GM18867 (cell line): ENCODE measurements at regions not wholly inside any gene's neighbourhood (a gene's known extent, or its start where the extent isn't known, plus 50 kb on each side); places are given as distances from the start of the nearest gene placed in this dataset.

Source experiments
- ATAC-seq: cut with Tn5 transposase; IDR thresholded peaks from one replicate; pipeline ENCODE4 v1.9.1; 2021; ENCODE audit warnings: mild to moderate bottlenecking, moderate library complexity; ENCODE audit not compliant: unreplicated experiment

DNA sequence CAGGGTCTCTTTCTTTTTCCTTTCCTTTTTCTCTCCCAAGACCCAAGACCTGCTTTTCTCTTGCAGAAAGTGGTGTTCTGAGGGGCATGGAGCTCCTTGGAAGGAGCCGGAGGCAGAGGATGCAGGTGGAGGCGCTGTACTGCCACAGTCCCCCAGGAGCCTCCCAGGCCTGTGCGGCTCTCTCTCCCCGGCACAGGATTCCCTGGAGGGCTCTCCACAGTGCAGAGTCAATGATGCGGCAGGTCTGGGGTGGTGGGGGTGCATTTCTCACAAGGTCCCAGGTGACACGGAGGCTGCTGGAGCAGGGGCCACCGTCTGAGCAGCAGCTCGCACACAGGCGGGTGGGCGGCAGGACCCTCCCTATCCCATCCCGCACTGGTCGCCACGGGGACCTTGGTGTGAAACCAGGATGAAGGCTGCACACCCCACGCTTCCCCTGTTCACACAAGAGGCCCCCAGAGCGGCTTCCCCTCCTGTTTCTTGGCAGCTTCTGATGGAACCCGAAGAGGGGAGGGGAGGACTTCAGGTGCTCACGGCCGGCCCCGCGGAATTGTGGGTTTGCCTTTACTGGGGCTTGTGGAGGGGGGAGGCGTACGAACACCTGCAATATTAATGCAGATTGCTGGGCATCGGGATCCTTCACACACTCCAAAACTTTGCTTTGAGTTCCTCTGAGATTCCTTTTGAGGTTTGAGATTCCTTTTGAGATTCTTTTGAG, 186.9 kb downstream of the ENGASE start:
- ATAC-seq, result no peak

DNA sequence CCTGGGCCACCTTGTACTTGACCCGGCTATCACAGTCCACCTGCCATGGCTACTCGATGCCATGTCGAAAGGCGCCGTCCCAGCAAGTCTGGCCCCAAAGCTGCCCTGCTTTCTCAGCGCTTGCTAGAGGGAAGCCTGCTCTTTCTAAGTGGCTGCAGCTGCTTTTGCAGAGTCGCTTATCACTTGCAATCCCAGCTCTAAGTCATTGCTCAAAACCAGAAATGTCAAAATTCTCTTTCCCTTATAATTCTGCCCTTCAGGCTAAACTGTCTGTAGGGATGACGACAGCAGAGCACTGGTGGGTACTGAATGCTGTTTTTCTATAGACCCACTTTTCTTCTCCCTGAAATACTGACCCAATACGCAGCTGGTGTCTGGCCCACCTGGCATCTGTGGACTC, 184.2 kb downstream of the ENGASE start:
- no peak for ATAC-seq

DNA sequence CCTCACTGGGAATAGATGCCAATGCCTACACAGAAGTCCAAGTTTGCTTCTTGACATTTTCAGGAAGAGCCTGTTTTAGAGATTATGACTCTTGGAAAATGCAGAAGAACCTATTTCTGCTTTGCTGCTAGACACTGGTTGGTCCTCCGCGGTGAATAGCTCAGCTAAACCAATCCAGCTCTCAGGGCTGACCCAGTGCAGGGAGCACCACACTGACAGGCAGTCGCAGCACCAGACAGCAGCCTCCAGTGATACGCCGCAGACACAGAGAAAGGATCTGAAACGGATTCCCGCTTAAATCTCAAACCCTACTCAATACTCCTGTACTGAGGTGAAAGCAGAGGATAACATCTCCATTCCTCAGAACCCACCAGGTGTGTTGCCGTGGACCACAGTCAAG, 183.4 kb downstream of the ENGASE start:
- no peak for ATAC-seq

DNA sequence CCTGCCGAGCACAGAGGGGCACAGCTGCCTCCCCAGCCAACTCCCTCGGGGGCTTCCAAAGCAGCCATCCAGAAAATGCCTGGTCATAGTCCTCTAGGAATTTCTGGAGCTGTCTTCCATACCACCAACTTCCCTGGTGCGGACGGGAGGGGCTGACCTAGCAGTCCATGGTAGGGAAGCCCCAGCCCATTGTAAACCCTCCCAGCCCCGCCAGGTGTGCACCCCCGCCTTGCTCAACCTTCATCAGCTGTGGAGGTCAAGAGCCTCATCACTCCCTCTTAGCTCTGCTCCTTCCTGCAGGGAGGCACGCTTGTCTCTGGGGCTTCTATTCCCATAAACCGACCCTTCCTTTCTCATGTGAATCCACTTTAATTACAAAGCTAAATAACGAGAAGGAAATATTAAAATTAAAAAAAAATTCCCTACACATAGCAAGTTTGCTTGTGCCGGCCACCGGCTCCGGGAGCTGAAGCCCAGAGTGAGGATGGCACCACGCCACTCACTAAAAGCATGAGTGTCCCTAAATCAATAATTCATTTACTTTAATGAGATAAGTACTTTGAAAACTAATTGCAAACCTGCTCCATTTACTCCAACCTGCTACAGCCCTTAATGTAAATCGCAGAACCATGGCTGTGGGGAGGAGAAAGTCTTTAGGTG, 181.4 kb downstream of the ENGASE start:
- ATAC-seq, result no peak

DNA sequence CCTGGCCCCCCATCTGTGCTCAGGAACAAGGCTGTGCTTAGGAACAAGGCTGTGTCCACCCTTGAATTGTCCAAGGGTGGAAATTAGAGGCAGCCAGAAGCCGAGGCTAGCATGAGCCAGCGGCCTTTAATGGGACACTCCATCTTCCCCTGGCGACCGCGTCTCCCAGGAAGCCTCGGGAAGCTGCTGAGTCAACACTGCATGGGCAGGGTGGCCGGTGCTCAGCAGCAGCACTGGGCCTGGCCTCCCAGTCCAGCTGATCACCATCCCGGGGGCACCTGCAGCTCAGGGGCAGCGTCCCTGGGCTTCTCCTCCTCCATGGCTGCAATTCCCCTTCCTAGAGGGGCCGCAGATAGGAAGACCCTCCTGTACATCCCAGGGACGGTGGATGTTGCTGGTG, 180.8 kb downstream of the ENGASE start:
- no peak for ATAC-seq

DNA sequence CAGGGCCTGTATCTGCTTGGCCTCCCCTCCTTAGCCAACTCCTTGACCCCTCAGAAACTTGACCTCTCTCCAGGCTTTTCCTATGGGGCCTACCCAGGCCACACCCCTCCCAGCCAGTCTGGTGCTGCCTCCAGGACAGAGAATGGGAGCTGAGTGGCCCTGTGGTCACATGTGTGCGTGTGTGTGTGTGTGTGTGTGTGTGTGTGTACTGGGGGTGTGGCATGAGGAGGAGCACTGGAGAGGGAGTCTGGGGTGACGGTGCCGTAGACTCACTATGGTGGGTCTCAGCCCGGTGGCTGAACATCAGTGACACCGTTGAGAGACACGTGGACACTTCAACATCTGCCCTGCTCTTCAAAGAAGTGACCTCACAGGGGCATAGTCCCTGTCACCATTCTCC, 180.4 kb downstream of the ENGASE start:
- no peak for ATAC-seq

DNA sequence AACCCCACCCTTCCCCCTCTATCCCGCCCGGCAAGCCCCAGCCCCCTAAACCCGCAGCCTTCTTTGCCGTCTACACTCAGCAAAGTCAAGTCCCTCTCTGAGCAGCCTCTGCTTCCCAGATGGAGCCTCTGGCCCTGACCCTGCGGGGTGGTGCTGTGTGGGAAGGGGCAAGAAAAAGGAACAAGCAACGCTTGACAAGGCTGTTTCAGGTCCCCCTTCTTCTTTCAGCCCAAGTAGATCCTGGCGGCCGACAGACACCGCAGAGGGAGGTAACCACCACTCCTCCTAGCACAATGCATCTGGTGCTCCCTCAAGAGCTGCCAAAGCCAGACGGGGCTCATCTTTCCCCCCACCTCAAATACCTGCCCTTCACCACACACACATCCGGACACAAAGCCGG, 178.3 kb downstream of the ENGASE start:
- ATAC-seq, result no peak

DNA sequence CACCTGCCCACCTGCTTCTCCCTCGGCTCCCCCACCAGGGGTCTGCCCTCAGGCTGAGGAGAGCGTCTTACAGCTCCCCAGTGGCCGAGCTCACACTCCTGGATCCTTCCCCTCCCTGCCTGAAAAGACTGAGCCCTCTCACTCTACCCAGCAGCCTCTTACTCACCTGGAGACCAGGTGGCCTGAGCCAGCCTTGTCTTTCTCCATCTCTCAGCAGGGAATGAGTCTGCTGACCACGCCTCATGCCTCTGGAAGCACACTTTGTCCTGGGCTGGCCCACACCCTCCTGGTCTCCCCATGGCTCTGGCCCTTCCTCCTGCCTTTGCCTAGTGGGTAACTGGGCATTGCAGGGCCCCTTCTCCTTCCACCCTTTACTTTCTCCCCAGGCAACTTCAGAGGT, 177.2 kb downstream of the ENGASE start:
- no peak for ATAC-seq

DNA sequence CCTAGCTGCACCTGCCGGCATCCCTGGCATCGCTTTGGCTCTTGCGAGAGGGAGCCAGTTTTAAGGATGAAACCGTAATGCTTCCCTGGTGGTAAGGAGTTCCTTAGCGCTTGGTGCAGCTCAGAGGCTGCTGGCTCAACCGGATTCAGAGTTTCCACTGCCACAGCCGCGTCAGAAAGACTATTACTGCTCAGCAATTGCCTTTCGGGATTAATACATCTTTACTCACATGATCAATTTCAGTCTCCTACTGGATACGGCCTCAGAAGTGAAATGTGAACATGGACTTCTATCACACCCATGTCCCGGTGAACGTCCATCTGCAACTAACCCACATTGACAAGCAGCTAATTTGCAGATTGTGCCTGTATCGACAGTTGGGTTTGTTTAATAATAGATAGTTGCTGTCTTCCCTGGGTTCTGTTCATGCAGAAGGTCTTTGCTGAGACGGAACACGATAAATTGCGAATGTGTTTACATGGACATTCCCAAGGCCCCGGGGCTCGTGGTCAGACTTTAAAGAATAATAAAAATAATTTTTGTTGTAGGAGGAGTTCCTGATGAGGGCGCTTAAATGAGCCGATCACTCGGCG, 175.4 kb downstream of the ENGASE start:
- ATAC-seq, result no peak

DNA sequence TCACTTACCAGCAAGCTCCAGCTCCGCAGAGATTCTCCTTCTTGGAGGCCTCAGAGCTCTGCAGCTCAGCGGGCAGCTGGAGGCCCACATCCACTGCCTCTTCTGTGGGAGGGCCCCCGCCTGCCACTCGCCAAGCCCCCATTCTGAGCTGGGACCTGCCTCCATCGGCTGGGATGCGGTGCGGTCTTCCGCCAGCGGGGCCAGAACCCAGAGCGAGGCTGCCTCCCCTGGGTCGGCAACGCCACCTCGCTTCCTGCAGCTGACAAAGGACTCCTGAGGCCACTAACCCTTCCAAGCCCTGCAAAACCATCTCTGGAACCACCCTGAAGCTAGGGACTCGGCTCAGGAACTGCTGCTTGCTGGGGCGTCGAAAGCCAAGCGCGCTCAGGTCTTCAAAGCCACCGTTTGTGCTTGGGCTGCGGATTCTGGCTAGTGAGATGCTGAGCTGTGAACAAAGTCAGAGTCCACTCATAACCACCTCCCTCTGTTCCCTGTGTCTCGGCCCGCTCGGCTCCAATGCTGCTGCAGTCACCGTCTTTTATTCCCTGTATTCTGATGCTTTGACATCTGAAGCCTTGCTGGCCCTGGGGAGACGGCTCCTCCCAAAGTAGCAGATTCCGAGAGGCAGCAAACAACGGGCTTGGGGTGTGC, 174.3 kb downstream of the ENGASE start:
- no peak for ATAC-seq

DNA sequence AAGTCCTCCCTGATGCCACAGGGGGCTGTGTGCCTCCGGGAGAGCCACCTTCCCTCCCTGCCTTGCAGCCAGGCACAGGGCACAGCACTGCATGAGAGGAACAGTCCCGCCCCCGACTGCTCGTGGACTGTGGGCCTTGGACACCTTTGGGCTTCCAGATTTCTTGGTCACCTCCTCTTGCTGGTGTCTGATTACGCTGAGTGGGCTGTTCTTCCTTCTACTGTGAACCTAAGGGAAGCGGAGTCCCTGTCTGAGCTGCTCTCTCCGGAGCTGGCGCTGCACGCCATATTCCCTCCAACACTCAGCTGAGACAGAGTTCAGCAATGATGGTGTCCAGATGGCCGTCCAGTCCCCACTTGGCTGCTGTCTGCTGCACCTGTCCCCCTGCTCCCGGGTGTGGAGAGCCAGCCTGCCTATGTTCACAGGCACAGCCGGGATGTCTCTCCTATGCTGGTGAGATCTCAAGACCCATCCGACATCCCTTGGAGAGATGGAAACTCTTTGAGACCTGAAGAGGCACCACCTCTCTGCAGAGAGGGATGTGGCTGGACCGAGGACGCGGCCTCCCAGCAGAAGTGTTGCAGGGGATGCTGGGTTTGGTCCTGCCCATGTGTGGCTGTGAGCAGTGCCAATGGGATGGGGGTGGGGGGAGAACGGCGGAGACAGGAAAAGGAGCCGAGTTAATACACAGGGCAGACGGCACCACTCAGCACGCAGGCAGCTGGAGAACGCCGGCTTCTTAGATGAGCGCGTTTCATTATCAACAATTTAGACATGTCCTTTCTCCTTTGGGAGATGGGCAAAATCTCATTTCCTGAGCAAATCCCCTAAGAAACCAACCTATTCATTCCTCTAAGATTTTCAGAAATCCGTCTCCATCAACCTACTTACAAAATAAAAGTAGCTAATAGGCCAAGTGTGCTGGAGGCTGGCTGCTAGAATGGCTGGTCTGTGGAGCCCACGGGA, 171.9 kb downstream of the ENGASE start:
- ATAC-seq, result no peak

DNA sequence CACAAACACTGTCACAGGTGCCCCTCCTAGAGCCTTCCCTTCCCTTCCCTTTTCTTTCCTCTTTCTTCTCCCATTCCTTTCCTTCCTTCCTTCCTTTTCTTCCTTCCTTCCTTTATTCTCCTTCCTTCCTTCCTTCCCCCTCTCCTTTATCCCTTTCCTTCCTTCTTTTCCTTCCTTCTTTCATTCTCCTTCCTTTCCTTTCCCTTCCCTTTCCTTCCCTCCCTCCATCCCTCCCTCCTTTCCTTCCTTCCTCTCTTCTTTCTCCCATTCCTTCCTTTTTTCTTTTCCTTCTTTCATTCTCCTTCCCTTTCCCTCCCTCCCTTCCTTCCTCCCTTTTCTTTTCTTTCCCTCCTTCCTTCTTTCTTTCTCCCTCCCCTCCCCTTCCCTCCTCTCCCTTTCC, 170.0 kb downstream of the ENGASE start:
- no peak for ATAC-seq

DNA sequence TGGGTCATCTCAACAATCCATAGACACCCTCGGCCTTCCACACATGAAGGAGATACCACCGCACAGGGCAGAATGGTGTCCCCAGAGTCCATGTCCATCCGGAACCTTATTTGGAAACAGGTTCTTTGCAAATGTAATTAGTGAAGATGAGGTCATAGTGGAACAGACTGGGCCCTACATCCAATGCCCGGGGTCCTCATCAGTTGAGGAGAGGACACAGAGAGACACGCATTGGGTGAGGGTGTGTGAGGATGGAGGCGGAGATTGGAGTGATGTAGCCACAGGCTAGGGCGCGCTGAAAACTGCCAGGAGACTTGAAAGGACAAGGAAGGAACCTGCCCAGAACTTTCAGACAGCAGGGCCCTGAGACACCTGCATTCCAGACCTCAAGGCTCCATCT, 169.4 kb downstream of the ENGASE start:
- no peak for ATAC-seq

DNA sequence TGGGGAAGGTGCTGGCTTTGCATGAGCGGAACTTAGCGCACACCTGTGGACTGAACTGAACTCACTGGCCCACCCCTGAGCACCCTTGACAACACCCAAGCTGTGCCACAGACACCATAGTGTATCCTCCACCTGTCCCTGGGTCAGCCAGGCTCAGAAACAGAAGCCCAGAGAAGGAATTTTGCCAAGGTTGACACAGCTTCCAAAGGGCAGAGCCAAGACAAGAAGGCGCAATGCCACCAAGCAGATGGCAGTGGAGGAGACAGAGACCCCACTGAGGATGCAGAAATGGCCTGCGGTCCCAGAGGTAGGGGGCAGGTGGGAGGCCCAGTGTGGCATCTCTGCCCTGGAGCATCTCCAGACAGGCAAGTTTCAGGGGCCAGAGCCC, 169.0 kb downstream of the ENGASE start:
- no peak for ATAC-seq

DNA sequence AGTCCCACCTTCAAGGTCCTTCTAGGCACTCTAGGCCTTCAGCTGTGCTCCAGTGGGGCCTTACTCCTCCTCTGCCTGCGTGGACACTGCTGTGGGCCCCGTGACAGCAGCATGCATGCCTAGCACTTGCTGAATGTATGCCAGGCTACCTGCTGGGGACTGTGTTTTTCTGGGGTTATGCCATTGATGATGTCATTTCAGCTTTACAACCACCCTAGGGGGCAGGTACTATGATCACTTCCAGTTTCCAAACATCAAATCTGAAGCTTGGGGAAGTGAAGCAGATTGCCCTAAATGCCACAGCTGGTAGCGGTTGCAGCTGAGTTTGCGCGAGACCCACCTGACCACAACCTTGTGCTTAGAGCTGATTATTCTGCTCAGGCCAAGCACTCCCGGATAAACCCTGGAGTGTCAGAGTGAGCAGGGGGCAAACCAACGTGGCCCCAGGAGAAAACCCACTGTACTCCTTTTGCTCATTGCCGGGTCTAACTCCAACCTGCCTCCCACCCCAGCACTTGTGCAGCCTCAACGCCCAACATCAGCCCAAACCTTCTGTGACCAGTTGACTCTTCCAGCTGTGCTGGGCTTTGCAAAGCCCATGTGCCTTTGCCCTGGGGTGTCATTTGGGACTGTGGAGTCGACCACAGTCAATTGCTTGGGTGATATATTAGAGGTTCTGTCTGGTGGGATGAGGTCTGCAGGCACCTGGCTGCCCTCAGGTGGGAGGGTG, 168.4 kb downstream of the ENGASE start:
- peak; percentile 36 for ATAC-seq

DNA sequence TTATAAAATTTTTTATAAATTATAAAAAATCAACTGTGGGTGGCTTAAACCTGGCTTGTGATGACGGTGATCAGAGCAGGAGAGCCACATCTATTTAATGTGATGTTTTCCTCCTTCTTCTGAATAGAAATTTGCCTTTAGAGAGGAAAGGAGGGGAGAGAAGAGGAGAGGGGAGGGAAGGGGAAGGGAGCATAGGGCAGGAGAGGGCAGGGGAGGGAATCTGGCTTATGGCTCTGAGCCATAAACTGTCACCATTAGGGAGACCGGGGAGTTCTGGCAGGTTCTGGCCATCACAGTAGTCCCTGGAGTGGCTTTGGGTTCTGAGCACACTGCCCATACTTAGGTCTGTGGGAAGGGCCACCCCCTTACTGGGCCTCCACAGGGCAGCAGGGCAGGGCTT, 167.8 kb downstream of the ENGASE start:
- no peak for ATAC-seq

DNA sequence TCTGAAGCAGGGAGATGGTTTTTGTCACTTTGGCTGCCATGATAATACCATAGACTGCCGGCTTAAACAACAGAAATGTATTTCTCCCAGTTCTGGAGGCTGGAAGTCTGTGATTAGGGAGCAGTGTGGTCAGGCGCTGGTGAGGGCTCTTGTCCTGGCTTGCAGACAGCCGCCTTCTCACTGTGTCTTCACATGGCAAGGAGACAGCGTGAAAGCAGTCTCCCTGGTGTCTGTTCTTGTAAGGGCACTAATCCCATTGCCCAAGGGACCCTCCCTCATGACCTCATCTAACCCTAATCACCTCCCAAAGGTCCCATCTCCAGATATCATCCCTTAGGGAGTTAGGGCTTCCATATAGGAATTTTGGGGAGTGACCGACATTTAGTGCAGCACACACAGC, 167.0 kb downstream of the ENGASE start:
- ATAC-seq, result no peak

DNA sequence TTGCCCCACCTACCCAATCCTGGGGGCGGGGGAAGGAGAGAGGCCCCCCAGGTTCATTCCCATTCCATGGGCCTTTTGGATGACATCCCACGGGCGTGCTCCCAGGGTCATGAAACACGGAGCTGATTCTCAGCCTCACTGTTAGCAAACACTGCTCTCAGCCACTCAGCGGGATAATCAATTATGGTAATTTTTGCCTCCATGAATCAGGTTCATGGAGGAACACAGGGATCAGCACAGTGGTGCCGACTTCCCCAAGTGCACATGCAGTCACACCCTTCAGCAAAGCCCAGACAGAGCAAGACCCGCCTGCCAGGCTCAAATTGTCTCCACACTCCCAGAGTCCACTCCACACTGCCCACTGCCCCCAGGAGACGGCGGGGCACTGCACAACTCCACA, 164.6 kb downstream of the ENGASE start:
- no peak for ATAC-seq

DNA sequence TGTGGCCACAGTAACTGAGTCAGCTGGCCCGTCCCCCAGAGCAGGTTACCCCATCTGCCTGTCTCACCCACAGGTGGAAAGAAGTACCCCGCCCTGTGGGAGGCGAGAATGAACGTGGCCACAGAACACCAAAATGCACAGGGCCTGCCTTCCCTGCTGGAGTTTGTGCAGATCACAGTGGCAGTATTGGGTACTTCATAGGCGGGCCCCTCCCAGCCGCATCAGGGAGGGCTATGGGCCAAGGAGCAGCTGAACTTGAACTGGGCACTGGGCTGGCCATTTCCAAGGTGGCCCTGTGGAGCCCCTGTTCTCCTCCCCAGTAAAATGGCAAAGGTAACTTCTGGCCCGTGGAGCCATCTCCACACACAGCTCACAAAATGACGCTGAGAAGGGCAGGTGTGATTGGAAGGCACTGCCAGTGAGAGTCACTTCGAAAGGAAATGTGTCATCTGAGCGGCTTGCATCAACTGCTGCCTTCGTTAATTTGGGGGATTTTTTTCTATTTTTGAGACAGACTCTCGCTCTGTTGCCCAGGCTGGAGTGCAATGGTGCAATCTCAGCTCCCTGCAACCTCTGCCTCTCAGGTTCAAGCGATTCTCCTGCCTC, 162.9 kb downstream of the ENGASE start:
- no peak for ATAC-seq

DNA sequence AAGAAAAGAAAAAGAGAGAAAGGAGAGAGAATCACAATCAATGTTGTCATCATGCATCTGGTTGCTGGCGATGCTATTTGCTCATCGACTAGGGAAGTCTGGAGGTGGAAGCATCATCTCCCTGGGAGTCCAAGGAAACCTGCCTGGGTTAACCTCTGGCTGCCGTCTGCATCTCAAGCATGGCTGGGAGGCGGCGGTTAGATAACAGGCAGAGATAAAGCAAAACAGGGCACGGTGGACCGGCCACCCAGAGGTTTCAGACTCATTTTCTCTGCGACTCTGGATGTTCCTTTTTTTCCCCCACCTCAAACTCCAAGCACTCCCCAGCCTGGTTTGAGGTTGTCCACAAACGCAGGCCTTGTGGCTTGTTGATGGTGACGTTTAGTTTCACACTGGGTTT, 161.2 kb downstream of the ENGASE start:
- no peak for ATAC-seq
